ENCODE measurements at regions not wholly inside any gene's neighbourhood (a gene's known extent, or its start where the extent isn't known, plus 50 kb on each side); places are given as distances from the start of the nearest gene placed in this dataset.

GRCh38 chr12:59322473-59322872, 273.4 kb upstream of the SLC16A7 start:
- no peak for TF ChIP-seq CTCF (IDR thresholded peaks at IDR 0.05)
- TF ChIP-seq ZFX (IDR thresholded peaks at IDR 0.05; ENCODE audit: borderline replicate concordance): no peak

Measured in 22Rv1 (cell line).